GM12891 (cell line): ENCODE measurements at regions not wholly inside any gene's neighbourhood (a gene's known extent, or its start where the extent isn't known, plus 50 kb on each side); places are given as distances from the start of the nearest gene placed in this dataset.

Experiments
- POLR2A ChIP-seq: IDR thresholded peaks from 2 replicates; pipeline ENCODE4 v1.6.1; 2011; ENCODE audit warnings: low read depth, low read length, control low read depth
- POLR2AphosphoS5 ChIP-seq: IDR thresholded peaks from 2 replicates; pipeline ENCODE4 v1.6.1; 2011; ENCODE audit warnings: low read depth, low read length, control low read depth
- TAF1 ChIP-seq: IDR thresholded peaks from 2 replicates; pipeline ENCODE4 v1.6.1; 2011; ENCODE audit warnings: low read depth, low read length, control low read depth

DNA sequence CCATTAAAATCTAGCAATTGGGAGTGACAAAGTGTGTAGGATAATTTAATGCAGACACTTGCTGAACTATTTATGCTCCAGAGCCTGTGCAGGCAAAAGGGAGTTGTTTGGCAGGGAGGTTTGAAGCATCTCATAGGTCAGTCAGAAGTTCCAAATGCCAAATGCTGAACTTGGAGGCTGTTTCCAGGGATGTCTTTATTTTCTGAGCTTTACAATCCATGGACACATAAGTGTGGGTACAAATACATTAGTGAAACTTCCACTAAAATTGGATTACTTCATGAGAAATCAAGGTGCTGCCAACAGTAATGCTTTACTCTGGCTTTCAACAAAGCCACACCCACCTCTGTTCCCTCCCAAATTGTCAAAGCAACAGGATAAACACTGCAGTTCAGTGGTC, 422.1 kb upstream of the SETBP1 start:
- TF ChIP-seq POLR2A (no peak), POLR2AphosphoS5 (no peak), TAF1 (no peak)
